OCI-LY3 (cell line): ENCODE measurements at regions not wholly inside any gene's neighbourhood (a gene's known extent, or its start where the extent isn't known, plus 50 kb on each side); places are given as distances from the start of the nearest gene placed in this dataset.

Experiments used
- H2AFZ ChIP-seq: fragments of 200-600, 300-600 bp; shearing (Covaris generic); 2 replicates; pipeline ENCODE4 v1.6.0; 2014; ENCODE audit warnings: antibody characterized with exemption, low read depth, low read length
- H3K27ac ChIP-seq: fragments of 200-600, 300-600 bp; sonication (generic); 2 replicates; pipeline ENCODE4 v1.5.1; 2014; ENCODE audit warnings: mild to moderate bottlenecking, low read length, moderate library complexity, mixed read lengths
- H3K27me3 ChIP-seq: fragments of 200-600, 300-600 bp; sonication (generic); 2 replicates; pipeline ENCODE4 v1.6.1; 2014; ENCODE audit warnings: low read depth, low read length, mixed read lengths
- H3K36me3 ChIP-seq: fragments of 200-600, 300-600 bp; sonication (generic); replicated peaks from 2 replicates; pipeline ENCODE3; 2014; ENCODE audit warnings: low read depth, low read length, mixed read lengths
- H3K4me1 ChIP-seq: fragments of 300-600, 200-600 bp; sonication (generic); 2 replicates; pipeline ENCODE4 v1.6.1; 2014; ENCODE audit warnings: low read length, mixed read lengths
- H3K4me2 ChIP-seq: fragments of 200-600, 300-600 bp; sonication (generic); 2 replicates; pipeline ENCODE4 v1.6.1; 2014; ENCODE audit warnings: low read length, mixed read lengths
- H3K4me3 ChIP-seq: fragments of 300-600, 200-600 bp; sonication (generic); 2 replicates; pipeline ENCODE4 v1.5.1; 2014; ENCODE audit warnings: antibody characterized with exemption, mild to moderate bottlenecking, low read length, moderate library complexity
- H3K79me2 ChIP-seq: fragments of 300-600, 200-600 bp; shearing (Covaris generic); 2 replicates; pipeline ENCODE4 v1.6.1; 2014; ENCODE audit warnings: mild to moderate bottlenecking, low read length, mixed read lengths
- H3K9ac ChIP-seq: fragments of 300-600, 200-600 bp; shearing (Covaris generic); 2 replicates; pipeline ENCODE4 v1.6.0; 2014; ENCODE audit warnings: mild to moderate bottlenecking, low read length, moderate library complexity
- H3K9me3 ChIP-seq: fragments of 200-600, 300-600 bp; shearing (Covaris generic); 2 replicates; pipeline ENCODE4 v1.6.1; 2014; ENCODE audit warnings: low read length, mixed read lengths; ENCODE audit not compliant: insufficient read depth
- H4K20me1 ChIP-seq: fragments of 200-600, 300-600 bp; sonication (generic); 2 replicates; pipeline ENCODE4 v1.6.1; 2016; ENCODE audit warnings: low read length, mixed read lengths; ENCODE audit not compliant: insufficient read depth
- EZH2phosphoT487 ChIP-seq: fragments of 200-600 bp; shearing (Covaris generic); IDR thresholded peaks from 2 replicates; pipeline ENCODE4 v1.6.1; 2018; ENCODE audit warnings: antibody characterized with exemption, mixed run types, low read depth
- TF ChIP-seq, protein P1 (sequence below): fragments of 200-600, 300-600 bp; sonication (generic); IDR thresholded peaks from 2 replicates; pipeline ENCODE4 v1.5.1; 2014; ENCODE audit warnings: antibody characterized with exemption, low read length, low read depth

DNA sequence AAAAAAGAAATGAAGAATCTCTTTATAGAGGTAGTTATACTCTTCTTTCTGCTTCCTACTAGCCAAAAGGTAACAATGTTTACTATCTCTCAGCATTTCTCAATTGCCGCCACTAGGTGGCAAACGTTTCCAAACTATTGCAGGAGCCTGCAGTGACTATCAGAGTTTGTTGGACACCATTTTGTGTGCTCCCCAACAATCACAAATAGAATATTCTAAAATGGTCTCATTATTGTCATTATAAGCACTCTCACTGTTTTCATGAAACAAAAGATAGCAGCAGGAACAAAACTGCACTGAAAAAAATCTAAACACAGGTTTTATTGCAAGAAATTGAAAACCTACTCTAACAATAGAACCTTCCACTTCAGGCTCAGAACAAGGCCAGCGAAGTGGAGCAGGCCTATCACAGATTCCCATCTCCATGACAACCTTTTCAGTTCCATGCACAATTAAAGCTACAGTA lies 83.9 kb upstream of the PLPPR4 start:
- TF ChIP-seq EZH2phosphoT487: no peak
- TF ChIP-seq, protein P1, sequence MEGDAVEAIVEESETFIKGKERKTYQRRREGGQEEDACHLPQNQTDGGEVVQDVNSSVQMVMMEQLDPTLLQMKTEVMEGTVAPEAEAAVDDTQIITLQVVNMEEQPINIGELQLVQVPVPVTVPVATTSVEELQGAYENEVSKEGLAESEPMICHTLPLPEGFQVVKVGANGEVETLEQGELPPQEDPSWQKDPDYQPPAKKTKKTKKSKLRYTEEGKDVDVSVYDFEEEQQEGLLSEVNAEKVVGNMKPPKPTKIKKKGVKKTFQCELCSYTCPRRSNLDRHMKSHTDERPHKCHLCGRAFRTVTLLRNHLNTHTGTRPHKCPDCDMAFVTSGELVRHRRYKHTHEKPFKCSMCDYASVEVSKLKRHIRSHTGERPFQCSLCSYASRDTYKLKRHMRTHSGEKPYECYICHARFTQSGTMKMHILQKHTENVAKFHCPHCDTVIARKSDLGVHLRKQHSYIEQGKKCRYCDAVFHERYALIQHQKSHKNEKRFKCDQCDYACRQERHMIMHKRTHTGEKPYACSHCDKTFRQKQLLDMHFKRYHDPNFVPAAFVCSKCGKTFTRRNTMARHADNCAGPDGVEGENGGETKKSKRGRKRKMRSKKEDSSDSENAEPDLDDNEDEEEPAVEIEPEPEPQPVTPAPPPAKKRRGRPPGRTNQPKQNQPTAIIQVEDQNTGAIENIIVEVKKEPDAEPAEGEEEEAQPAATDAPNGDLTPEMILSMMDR: peak; percentile 75
- H3K9me3 ChIP-seq: no peaks in the 10 kb centered on the region
- H3K4me2 ChIP-seq: no peak overlapping the region
- no peak overlapping the region for H3K4me3 ChIP-seq
- no peak overlapping the region for H3K27ac ChIP-seq
- peak overlapping the region; percentile 81; the same call in 1 of the 2 replicates for H2AFZ ChIP-seq
- H3K27me3 ChIP-seq: no peaks in the 10 kb centered on the region
- peaks cover 7% of the 10 kb centered on the region; the same call in 1 of the 2 replicates for H3K4me1 ChIP-seq
- H3K36me3 ChIP-seq: no peaks in the 10 kb centered on the region
- H4K20me1 ChIP-seq: no peaks in the 10 kb centered on the region
- no peaks in the 10 kb centered on the region for H3K79me2 ChIP-seq
- H3K9ac ChIP-seq: no peak overlapping the region

DNA sequence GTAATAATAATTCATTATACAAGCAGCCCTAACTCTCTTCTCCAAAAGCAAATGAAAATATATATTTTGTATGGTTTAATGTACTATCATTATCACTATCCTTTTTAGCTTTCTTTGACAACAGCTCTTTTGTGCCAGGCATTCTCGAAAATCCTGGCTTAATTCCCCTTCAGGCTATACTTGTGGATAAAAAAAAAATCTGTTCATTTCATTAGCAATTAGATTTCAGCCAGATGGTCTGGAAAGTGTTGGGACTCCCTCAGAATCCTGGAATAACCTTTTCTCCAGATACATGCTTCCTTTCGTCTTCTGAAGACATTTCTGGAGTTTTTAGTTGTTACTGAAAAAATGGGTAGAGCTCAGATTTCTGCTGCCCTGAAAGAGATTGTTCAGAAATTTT lies 83.4 kb upstream of the PLPPR4 start:
- Histone ChIP-seq H3K4me2 (no peak overlapping the region), H3K9ac (no peak overlapping the region), H3K79me2 (no peaks in the 10 kb centered on the region), H3K4me1 (peaks cover 7% of the 10 kb centered on the region; the same call in 1 of the 2 replicates), H3K36me3 (no peaks in the 10 kb centered on the region), H4K20me1 (no peaks in the 10 kb centered on the region), H3K27me3 (no peaks in the 10 kb centered on the region), H3K27ac (no peak overlapping the region), H3K9me3 (no peaks in the 10 kb centered on the region), H3K4me3 (no peak overlapping the region), H2AFZ (no peak overlapping the region)
- TF ChIP-seq, protein P1: no peak
- no peak for TF ChIP-seq EZH2phosphoT487

DNA sequence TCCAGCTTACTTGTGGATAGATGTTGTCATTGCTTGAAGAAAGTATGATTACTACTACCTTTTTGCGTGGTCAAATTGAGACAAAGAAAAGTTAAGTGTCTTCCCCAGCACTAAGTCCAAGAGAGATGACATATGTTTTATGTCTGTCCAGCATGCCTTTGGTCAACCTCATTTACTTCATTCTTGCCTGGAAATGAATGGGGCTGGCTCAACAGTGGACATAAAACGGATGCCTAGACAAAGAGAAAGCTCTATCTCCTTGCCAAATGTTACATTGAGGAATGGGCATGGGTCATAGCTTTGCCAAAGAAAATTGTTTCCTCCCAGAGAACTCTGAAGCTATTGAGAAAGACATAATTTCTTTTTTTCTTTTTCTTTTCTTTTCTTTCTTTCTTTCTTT lies 82.4 kb upstream of the PLPPR4 start:
- no peaks in the 10 kb centered on the region for H4K20me1 ChIP-seq
- H3K9me3 ChIP-seq: no peaks in the 10 kb centered on the region
- peaks cover 7% of the 10 kb centered on the region; the same call in 1 of the 2 replicates for H3K4me1 ChIP-seq
- H3K27ac ChIP-seq: no peak overlapping the region
- TF ChIP-seq EZH2phosphoT487: no peak
- TF ChIP-seq, protein P1: no peak
- H3K4me3 ChIP-seq: no peak overlapping the region
- no peaks in the 10 kb centered on the region for H3K27me3 ChIP-seq
- H3K9ac ChIP-seq: no peak overlapping the region
- H3K79me2 ChIP-seq: no peaks in the 10 kb centered on the region
- no peak overlapping the region for H2AFZ ChIP-seq
- no peaks in the 10 kb centered on the region for H3K36me3 ChIP-seq
- no peak overlapping the region for H3K4me2 ChIP-seq

DNA sequence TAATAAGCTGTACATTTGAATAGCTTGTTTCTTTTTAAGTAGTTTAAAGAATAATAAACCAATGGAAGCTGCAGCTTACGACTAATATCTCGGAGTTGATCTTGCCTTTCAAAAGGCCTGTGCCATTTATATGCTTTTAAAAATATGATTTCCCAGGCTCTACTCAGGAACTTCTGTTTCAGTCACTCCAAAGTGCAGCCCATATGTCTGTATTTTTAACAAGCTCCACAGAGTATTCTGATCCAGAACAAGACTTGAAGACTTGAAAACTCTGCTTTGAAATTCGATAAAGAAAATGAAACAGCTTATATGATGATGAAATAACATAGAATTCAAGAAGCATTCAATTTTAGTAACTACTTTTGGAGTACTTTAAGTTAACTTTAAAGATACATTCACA lies 79.1 kb upstream of the PLPPR4 start:
- no peak overlapping the region for H3K4me3 ChIP-seq
- no peaks in the 10 kb centered on the region for H3K36me3 ChIP-seq
- no peaks in the 10 kb centered on the region for H3K79me2 ChIP-seq

More for the DNA sequence above, 79.1 kb upstream of the PLPPR4 start:
- no peaks in the 10 kb centered on the region for H3K27me3 ChIP-seq
- no peak overlapping the region for H3K27ac ChIP-seq
- H3K9me3 ChIP-seq: no peaks in the 10 kb centered on the region
- H4K20me1 ChIP-seq: no peaks in the 10 kb centered on the region
- no peak overlapping the region for H3K4me2 ChIP-seq
- TF ChIP-seq EZH2phosphoT487: no peak
- TF ChIP-seq, protein P1: no peak
- peaks cover 7% of the 10 kb centered on the region; the same call in 1 of the 2 replicates for H3K4me1 ChIP-seq
- no peak overlapping the region for H2AFZ ChIP-seq
- no peak overlapping the region for H3K9ac ChIP-seq
